SK-N-SH (cell line): ENCODE measurements at regions not wholly inside any gene's neighbourhood (a gene's known extent, or its start where the extent isn't known, plus 50 kb on each side); places are given as distances from the start of the nearest gene placed in this dataset.

Experiments
- CTCF ChIA-PET: fragments of 300-600, 350-600 bp; formaldehyde crosslinking; extraction: SDS; loops from one replicate; lab custom pipeline; 2021; lab: Yijun Ruan, JAX
- POLR2A ChIA-PET: fragments of 350-600 bp; sonication (Branson Sonifier 250); formaldehyde crosslinking; extraction: SDS; loops from one replicate; lab custom pipeline; 2020; ENCODE audit warnings: antibody characterized with exemption, inconsistent platforms; lab: Yijun Ruan, JAX
- DNase-seq: peaks from one replicate; pipeline ENCODE4 v3.0.0; 2012
- H2AFZ ChIP-seq: fragments of 200-600 bp; sonication (generic); 2 replicates; pipeline ENCODE4 v1.8.1; 2016; ENCODE audit warnings: antibody characterized with exemption, mild to moderate bottlenecking, low read depth
- H3F3A ChIP-seq: fragments of 200-600 bp; sonication (generic); replicated peaks from 2 replicates; pipeline ENCODE3; 2016; ENCODE audit warnings: antibody characterized with exemption, mild to moderate bottlenecking; ENCODE audit not compliant: insufficient read depth
- H3K27ac ChIP-seq, 2 experiments: fragments of 200-500 bp in 1 of 2; fragments of 200-600 bp in 1 of 2; sonication (Bioruptor generic) in 1 of 2; sonication (generic), shearing (Covaris generic) in 1 of 2; 2 replicates each; pipeline versions ENCODE4 v1.5.1 to v1.6.1; 2014 to 2016; ENCODE audit warnings: low read depth in 2 of 2, inconsistent platforms in 1 of 2, low read length in 1 of 2, mild to moderate bottlenecking in 1 of 2, mixed read lengths in 1 of 2
- H3K27me3 ChIP-seq: fragments of 200-600 bp; sonication (generic), shearing (Covaris generic); 2 replicates; pipeline ENCODE4 v1.6.1; 2016; ENCODE audit warnings: mixed run types; ENCODE audit not compliant: insufficient read depth
- H3K36me3 ChIP-seq, 2 experiments: fragments of 200-500 bp in 1 of 2; fragments of 200-600 bp in 1 of 2; sonication (Bioruptor generic) in 1 of 2; sonication (generic) in 1 of 2; replicated peaks in 1 of 2; 2 replicates each; pipeline versions ENCODE3 to v1.5.1; 2014 to 2016; ENCODE audit warnings: low read length in 1 of 2, mild to moderate bottlenecking in 1 of 2; ENCODE audit not compliant: insufficient read depth in 2 of 2, control insufficient read depth in 1 of 2
- H3K4me1 ChIP-seq, 2 experiments: fragments of 200-500 bp in 1 of 2; fragments of 200-600 bp in 1 of 2; sonication (Bioruptor generic) in 1 of 2; sonication (generic), shearing (Covaris generic) in 1 of 2; 2 replicates each; pipeline versions ENCODE4 v1.5.1 to v1.6.1; 2014 to 2016; ENCODE audit warnings: low read depth in 1 of 2, low read length in 1 of 2, mixed run types in 1 of 2; ENCODE audit not compliant: insufficient read depth in 2 of 2, control insufficient read depth in 1 of 2
- H3K4me2 ChIP-seq: fragments of 200-600 bp; sonication (generic), shearing (Covaris generic); 2 replicates; pipeline ENCODE4 v1.6.1; 2017; ENCODE audit warnings: mixed run types
- H3K4me3 ChIP-seq, 2 experiments: fragments of 200-500 bp in 1 of 2; fragments of 200-600 bp in 1 of 2; sonication (Bioruptor generic) in 1 of 2; sonication (generic), shearing (Covaris generic) in 1 of 2; 2 replicates each; pipeline versions ENCODE4 v1.5.1 to v1.8.1; 2014 to 2016; ENCODE audit warnings: low read depth in 2 of 2, inconsistent platforms in 1 of 2, low read length in 1 of 2, mild to moderate bottlenecking in 1 of 2, mixed read lengths in 1 of 2, moderate library complexity in 1 of 2
- H3K79me2 ChIP-seq: fragments of 200-600 bp; sonication (generic); 2 replicates; pipeline ENCODE4 v1.8.1; 2017; ENCODE audit warnings: mild to moderate bottlenecking; ENCODE audit not compliant: insufficient read depth
- H3K9ac ChIP-seq: fragments of 200-600 bp; sonication (generic); 2 replicates; pipeline ENCODE4 v1.6.1; 2017; ENCODE audit warnings: mixed run types
- H3K9me2 ChIP-seq: fragments of 200-600 bp; sonication (generic); 2 replicates; pipeline ENCODE4 v1.6.1; 2017; ENCODE audit warnings: mixed run types
- H3K9me3 ChIP-seq: fragments of 200-600 bp; sonication (generic); 2 replicates; pipeline ENCODE4 v1.6.1; 2017; ENCODE audit warnings: mixed run types, mild to moderate bottlenecking, moderate library complexity
- H4K20me1 ChIP-seq: fragments of 200-600 bp; sonication (generic); 2 replicates; pipeline ENCODE4 v1.6.1; 2017; ENCODE audit warnings: mild to moderate bottlenecking, mixed run types; ENCODE audit not compliant: insufficient read depth
- EZH2phosphoT487 ChIP-seq: fragments of 200-600 bp; sonication (generic); IDR thresholded peaks from 2 replicates; pipeline ENCODE4 v1.6.1; 2017; ENCODE audit warnings: low read depth, mixed run types, mild to moderate bottlenecking, antibody characterized with exemption, moderate library complexity, borderline replicate concordance
- FOSL2 ChIP-seq: IDR thresholded peaks from 2 replicates; pipeline ENCODE4 v1.4.0; 2012; ENCODE audit warnings: low read depth, mild to moderate bottlenecking, moderate library complexity, borderline replicate concordance
- FOXJ3 ChIP-seq: sonication (generic); formaldehyde crosslinking; IDR thresholded peaks from 2 replicates; pipeline ENCODE4 v1.5.1; 2020; ENCODE audit warnings: mild to moderate bottlenecking, missing genetic modification reagents
- FOXM1 ChIP-seq: IDR thresholded peaks from 2 replicates; pipeline ENCODE4 v1.4.0; 2012; ENCODE audit warnings: low read depth, mild to moderate bottlenecking
- GABPA ChIP-seq: IDR thresholded peaks from 2 replicates; pipeline ENCODE4 v1.4.0; 2012; ENCODE audit warnings: low read depth, mild to moderate bottlenecking
- GATA2 ChIP-seq: sonication (generic); formaldehyde crosslinking; IDR thresholded peaks from 2 replicates; pipeline ENCODE4 v1.5.0; 2020; ENCODE audit warnings: mild to moderate bottlenecking, missing genetic modification reagents
- MEF2A ChIP-seq: IDR thresholded peaks from 2 replicates; pipeline ENCODE4 v1.4.0; 2012; ENCODE audit warnings: low read depth, borderline replicate concordance
- MXI1 ChIP-seq: IDR thresholded peaks from 2 replicates; pipeline ENCODE4 v1.6.1; 2012; ENCODE audit warnings: mild to moderate bottlenecking, low read depth, low read length, improper control_type of control experiment
- NRF1 ChIP-seq: IDR thresholded peaks from 2 replicates; pipeline ENCODE4 v1.6.1; 2012; ENCODE audit warnings: low read depth, mild to moderate bottlenecking, low read length
- POLR2AphosphoS5 ChIP-seq: IDR thresholded peaks from 2 replicates; pipeline ENCODE4 v1.6.1; 2012; ENCODE audit warnings: low read depth, low read length
- RAD21 ChIP-seq: IDR thresholded peaks from 2 replicates; pipeline ENCODE4 v1.6.1; 2012; ENCODE audit warnings: mild to moderate bottlenecking, low read length
- RCOR1 ChIP-seq: fragments of 150-350 bp; IDR thresholded peaks from 2 replicates; pipeline ENCODE4 v1.6.1; 2017; ENCODE audit warnings: antibody characterized with exemption, low read length
- RFX5 ChIP-seq: IDR thresholded peaks from 2 replicates; pipeline ENCODE4 v1.6.1; 2012; ENCODE audit warnings: mild to moderate bottlenecking, improper control_type of control experiment, low read length
- TCF12 ChIP-seq: IDR thresholded peaks from 2 replicates; pipeline ENCODE4 v1.4.0; 2012
- TEAD4 ChIP-seq: IDR thresholded peaks from 2 replicates; pipeline ENCODE4 v1.4.0; 2012; ENCODE audit warnings: mild to moderate bottlenecking, borderline replicate concordance; ENCODE audit not compliant: insufficient read depth
- YY1 ChIP-seq: IDR thresholded peaks from 2 replicates; pipeline ENCODE4 v1.4.0; 2012; ENCODE audit warnings: low read depth, mild to moderate bottlenecking
- WGBS: methylation state at CpG from one replicate; pipeline ENCODE4 v1.1.6; 2017; ENCODE audit warnings: low lambda C conversion rate; 5-methylcytosine and 5-hydroxymethylcytosine counted together
- TF ChIP-seq, protein P1 (sequence below): fragments of 150-350 bp; IDR thresholded peaks from 2 replicates; pipeline ENCODE4 v1.6.1; 2016; ENCODE audit warnings: mild to moderate bottlenecking, low read depth, low read length
- TF ChIP-seq, protein P2 (sequence below): fragments of 150-350 bp; IDR thresholded peaks from 2 replicates; pipeline ENCODE4 v1.6.1; 2017; ENCODE audit warnings: antibody characterized with exemption, low read length, low read depth, borderline replicate concordance
- TF ChIP-seq, protein P3 (sequence below): IDR thresholded peaks from 2 replicates; pipeline ENCODE4 v1.4.0; 2012; ENCODE audit warnings: low read depth
- TF ChIP-seq, protein P4 (sequence below): IDR thresholded peaks from 2 replicates; pipeline ENCODE4 v1.4.0; 2012; ENCODE audit warnings: low read depth, borderline replicate concordance

DNA sequence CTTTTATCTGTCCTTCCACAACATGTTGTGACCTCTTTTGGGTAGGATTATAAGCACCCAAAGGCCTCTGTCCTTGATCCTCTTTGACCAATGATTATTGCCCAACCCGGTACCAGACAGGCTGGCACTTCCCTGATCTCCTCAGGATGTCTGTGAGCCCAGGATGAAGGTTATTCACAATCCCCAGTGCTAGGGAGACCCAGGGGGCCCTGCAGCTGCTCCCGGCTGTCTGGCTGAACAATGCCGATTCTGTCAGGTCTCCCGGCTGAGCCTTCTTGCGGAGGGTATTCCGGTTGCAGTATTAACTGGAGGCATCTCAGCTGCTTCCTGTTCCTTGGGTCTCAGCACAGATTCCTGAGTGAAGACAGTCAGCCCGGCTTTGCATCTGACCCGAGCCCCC, 71.2 kb upstream of the CDON start:
- no peak overlapping the region for H3K9ac ChIP-seq
- H3F3A ChIP-seq = no peaks in the 10 kb centered on the region
- H3K27me3 ChIP-seq = peaks cover 10% of the 10 kb centered on the region; the same call in 1 of the 2 replicates
- no peak overlapping the region for H3K4me3 ChIP-seq
- no peaks in the 10 kb centered on the region for H3K79me2 ChIP-seq
- no peaks in the 10 kb centered on the region for H4K20me1 ChIP-seq
- CTCF ChIA-PET = interaction anchor here (1.0 to 3.1 kb wide), 4 partner anchors 19 to 211 kb away, joined by 3 to 10 read pairs (median 6); partner anchors contain the start of gene CDON
- TF ChIP-seq MEF2A = no peak
- TF ChIP-seq, protein P1, sequence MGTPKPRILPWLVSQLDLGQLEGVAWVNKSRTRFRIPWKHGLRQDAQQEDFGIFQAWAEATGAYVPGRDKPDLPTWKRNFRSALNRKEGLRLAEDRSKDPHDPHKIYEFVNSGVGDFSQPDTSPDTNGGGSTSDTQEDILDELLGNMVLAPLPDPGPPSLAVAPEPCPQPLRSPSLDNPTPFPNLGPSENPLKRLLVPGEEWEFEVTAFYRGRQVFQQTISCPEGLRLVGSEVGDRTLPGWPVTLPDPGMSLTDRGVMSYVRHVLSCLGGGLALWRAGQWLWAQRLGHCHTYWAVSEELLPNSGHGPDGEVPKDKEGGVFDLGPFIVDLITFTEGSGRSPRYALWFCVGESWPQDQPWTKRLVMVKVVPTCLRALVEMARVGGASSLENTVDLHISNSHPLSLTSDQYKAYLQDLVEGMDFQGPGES = no peak
- TF ChIP-seq TCF12 = no peak
- TF ChIP-seq TEAD4 = no peak
- no peak for TF ChIP-seq EZH2phosphoT487
- TF ChIP-seq NRF1 = no peak
- no peak for TF ChIP-seq FOXM1
- TF ChIP-seq GATA2 (CRISPR knock-in tag) = no peak
- no peak for TF ChIP-seq RCOR1
- no peak for TF ChIP-seq FOXJ3
- no peak for TF ChIP-seq RFX5
- no peak for TF ChIP-seq GABPA
- TF ChIP-seq, protein P2, sequence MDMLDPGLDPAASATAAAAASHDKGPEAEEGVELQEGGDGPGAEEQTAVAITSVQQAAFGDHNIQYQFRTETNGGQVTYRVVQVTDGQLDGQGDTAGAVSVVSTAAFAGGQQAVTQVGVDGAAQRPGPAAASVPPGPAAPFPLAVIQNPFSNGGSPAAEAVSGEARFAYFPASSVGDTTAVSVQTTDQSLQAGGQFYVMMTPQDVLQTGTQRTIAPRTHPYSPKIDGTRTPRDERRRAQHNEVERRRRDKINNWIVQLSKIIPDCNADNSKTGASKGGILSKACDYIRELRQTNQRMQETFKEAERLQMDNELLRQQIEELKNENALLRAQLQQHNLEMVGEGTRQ = no peak
- no peak for TF ChIP-seq POLR2AphosphoS5
- TF ChIP-seq, protein P3, sequence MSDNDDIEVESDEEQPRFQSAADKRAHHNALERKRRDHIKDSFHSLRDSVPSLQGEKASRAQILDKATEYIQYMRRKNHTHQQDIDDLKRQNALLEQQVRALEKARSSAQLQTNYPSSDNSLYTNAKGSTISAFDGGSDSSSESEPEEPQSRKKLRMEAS = no peak
- no peak for TF ChIP-seq RAD21
- TF ChIP-seq, protein P4, sequence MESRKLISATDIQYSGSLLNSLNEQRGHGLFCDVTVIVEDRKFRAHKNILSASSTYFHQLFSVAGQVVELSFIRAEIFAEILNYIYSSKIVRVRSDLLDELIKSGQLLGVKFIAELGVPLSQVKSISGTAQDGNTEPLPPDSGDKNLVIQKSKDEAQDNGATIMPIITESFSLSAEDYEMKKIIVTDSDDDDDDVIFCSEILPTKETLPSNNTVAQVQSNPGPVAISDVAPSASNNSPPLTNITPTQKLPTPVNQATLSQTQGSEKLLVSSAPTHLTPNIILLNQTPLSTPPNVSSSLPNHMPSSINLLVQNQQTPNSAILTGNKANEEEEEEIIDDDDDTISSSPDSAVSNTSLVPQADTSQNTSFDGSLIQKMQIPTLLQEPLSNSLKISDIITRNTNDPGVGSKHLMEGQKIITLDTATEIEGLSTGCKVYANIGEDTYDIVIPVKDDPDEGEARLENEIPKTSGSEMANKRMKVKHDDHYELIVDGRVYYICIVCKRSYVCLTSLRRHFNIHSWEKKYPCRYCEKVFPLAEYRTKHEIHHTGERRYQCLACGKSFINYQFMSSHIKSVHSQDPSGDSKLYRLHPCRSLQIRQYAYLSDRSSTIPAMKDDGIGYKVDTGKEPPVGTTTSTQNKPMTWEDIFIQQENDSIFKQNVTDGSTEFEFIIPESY = no peak
- TF ChIP-seq FOSL2 = no peak
- TF ChIP-seq MXI1 = no peak
- no peak for TF ChIP-seq YY1
- H3K36me3 ChIP-seq = no peaks in the 10 kb centered on the region
- H3K4me2 ChIP-seq = no peak overlapping the region
- H3K9me2 ChIP-seq = no peaks in the 10 kb centered on the region
- peaks cover 13 to 32% of the 10 kb centered on the region in 2 experiments; a peak in 3 of 4 replicates for H3K4me1 ChIP-seq
- H3K9me3 ChIP-seq = no peaks in the 10 kb centered on the region
- WGBS = 100% methylated on average over 2 of the region's 8 CpGs
- no peak overlapping the region for H2AFZ ChIP-seq
- POLR2A ChIA-PET = interaction anchor here (1.0 kb wide), 1 partner anchor 19 kb away, joined by 3 read pairs; no protein-coding TSS in a partner anchor
- DNase-seq = no peak
- no peak overlapping the region for H3K27ac ChIP-seq
